ENCODE measurements at regions not wholly inside any gene's neighbourhood (a gene's known extent, or its start where the extent isn't known, plus 50 kb on each side); places are given as distances from the start of the nearest gene placed in this dataset.

DNA sequence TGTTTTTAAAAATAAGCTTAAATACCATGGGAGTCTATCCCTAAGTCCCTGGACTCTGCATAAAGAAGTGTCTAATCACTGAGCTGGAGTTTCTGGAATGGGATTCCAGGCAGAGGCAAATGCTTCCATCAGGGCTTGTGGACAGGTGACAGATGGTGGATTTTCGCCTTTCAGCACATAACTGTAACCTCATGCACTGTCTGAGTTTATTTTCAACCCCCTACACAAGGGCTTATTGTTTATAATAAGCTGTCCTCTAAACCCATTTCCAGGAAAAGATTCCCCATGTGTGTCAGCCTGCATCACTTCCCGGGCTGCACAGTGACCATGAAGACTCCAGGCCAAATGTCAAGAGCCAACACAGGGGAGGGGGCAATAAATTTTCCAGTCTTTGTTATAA, 264.0 kb downstream of the PIK3R1 start:
- H3F3A ChIP-seq (ENCODE audit: control insufficient read depth, insufficient read depth): no peaks in the 10 kb centered on the region
- H3K9me3 ChIP-seq (ENCODE audit: control insufficient read depth, insufficient read depth, low read length): no peaks in the 10 kb centered on the region
- H3K79me2 ChIP-seq (ENCODE audit: control insufficient read depth, low read length): no peaks in the 10 kb centered on the region
- no peak overlapping the region for H3K4me3 ChIP-seq (ENCODE audit: low read length)
- no peak overlapping the region for H3K27ac ChIP-seq (ENCODE audit: low read depth, low read length)
- no peaks in the 10 kb centered on the region for H3K36me3 ChIP-seq (ENCODE audit: control insufficient read depth, low read length)
- H3K27me3 ChIP-seq (ENCODE audit: control insufficient read depth, low read length): peaks cover 2% of the 10 kb centered on the region; the same call in 1 of the 2 replicates
- no peak overlapping the region for H3K4me2 ChIP-seq (ENCODE audit: low read length)
- H3K4me1 ChIP-seq (ENCODE audit: control insufficient read depth, low read length): no peaks in the 10 kb centered on the region
- H3K9me2 ChIP-seq (replicated peaks; ENCODE audit: control insufficient read depth, low read length): no peaks in the 10 kb centered on the region
- H4K20me1 ChIP-seq (ENCODE audit: control insufficient read depth, insufficient read depth, low read depth, low read length): no peaks in the 10 kb centered on the region
- TF ChIP-seq, protein P1, sequence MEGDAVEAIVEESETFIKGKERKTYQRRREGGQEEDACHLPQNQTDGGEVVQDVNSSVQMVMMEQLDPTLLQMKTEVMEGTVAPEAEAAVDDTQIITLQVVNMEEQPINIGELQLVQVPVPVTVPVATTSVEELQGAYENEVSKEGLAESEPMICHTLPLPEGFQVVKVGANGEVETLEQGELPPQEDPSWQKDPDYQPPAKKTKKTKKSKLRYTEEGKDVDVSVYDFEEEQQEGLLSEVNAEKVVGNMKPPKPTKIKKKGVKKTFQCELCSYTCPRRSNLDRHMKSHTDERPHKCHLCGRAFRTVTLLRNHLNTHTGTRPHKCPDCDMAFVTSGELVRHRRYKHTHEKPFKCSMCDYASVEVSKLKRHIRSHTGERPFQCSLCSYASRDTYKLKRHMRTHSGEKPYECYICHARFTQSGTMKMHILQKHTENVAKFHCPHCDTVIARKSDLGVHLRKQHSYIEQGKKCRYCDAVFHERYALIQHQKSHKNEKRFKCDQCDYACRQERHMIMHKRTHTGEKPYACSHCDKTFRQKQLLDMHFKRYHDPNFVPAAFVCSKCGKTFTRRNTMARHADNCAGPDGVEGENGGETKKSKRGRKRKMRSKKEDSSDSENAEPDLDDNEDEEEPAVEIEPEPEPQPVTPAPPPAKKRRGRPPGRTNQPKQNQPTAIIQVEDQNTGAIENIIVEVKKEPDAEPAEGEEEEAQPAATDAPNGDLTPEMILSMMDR (IDR thresholded peaks at IDR 0.05; ENCODE audit: low read depth, low read length, poor library complexity, severe bottlenecking): no peak
- no peak for TF ChIP-seq EZH2phosphoT487 (IDR thresholded peaks at IDR 0.05; ENCODE audit: borderline replicate concordance, low read length)

DNA sequence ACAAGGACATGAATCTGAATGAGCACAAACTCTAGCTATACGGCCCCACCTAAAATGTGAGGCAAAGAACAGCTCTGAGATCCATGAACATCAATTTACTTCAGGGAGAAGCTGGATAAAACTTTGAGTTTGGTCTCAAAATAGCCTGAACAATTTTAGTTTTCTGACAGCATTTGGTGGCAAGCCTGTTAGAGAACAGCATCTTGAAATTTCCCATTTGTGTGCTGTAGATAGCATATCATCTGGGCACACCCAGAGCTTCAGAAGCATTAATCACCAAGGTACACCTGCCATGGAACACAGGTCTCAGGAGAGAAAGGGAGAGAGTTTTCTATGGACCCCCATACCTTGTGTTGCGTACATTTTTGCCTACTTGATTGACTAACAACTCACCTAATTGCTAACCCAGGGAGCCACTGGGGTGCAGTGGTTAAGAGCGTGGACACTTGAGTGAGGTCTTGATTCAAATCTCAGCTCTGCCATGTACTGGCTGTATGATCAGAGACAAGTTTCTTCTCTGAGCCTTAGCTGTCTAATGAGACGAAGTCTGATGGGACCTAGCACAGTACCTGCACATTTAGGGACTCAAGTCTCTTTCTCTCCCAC, 264.9 kb downstream of the PIK3R1 start:
- Histone ChIP-seq H3K36me3 (ENCODE audit: control insufficient read depth, low read length) (no peaks in the 10 kb centered on the region), H3K4me2 (ENCODE audit: low read length) (no peak overlapping the region), H3K9me3 (ENCODE audit: control insufficient read depth, insufficient read depth, low read length) (no peaks in the 10 kb centered on the region), H3F3A (ENCODE audit: control insufficient read depth, insufficient read depth) (no peaks in the 10 kb centered on the region), H3K79me2 (ENCODE audit: control insufficient read depth, low read length) (no peaks in the 10 kb centered on the region), H3K27me3 (ENCODE audit: control insufficient read depth, low read length) (peaks cover 2% of the 10 kb centered on the region; the same call in 1 of the 2 replicates), H3K9me2 (replicated peaks; ENCODE audit: control insufficient read depth, low read length) (no peaks in the 10 kb centered on the region), H4K20me1 (ENCODE audit: control insufficient read depth, insufficient read depth, low read depth, low read length) (no peaks in the 10 kb centered on the region), H3K27ac (ENCODE audit: low read depth, low read length) (no peak overlapping the region), H3K4me1 (ENCODE audit: control insufficient read depth, low read length) (no peaks in the 10 kb centered on the region), H3K4me3 (ENCODE audit: low read length) (no peak overlapping the region)
- TF ChIP-seq EZH2phosphoT487 (IDR thresholded peaks at IDR 0.05; ENCODE audit: borderline replicate concordance, low read length): no peak
- TF ChIP-seq, protein P1 (IDR thresholded peaks at IDR 0.05; ENCODE audit: low read depth, low read length, poor library complexity, severe bottlenecking): no peak

- Histone ChIP-seq H3K9me2 (replicated peaks; ENCODE audit: control insufficient read depth, low read length) (no peaks in the 10 kb centered on the region), H3K36me3 (ENCODE audit: control insufficient read depth, low read length) (no peaks in the 10 kb centered on the region), H3K9me3 (ENCODE audit: control insufficient read depth, insufficient read depth, low read length) (no peaks in the 10 kb centered on the region), H3K27me3 (ENCODE audit: control insufficient read depth, low read length) (peaks cover 2% of the 10 kb centered on the region; the same call in 1 of the 2 replicates), H3K4me2 (ENCODE audit: low read length) (no peak overlapping the region), H4K20me1 (ENCODE audit: control insufficient read depth, insufficient read depth, low read depth, low read length) (no peaks in the 10 kb centered on the region), H3K4me3 (ENCODE audit: low read length) (no peak overlapping the region), H3K79me2 (ENCODE audit: control insufficient read depth, low read length) (no peaks in the 10 kb centered on the region), H3K27ac (ENCODE audit: low read depth, low read length) (no peak overlapping the region), H3F3A (ENCODE audit: control insufficient read depth, insufficient read depth) (no peaks in the 10 kb centered on the region), H3K4me1 (ENCODE audit: control insufficient read depth, low read length) (no peaks in the 10 kb centered on the region)
- TF ChIP-seq EZH2phosphoT487 (IDR thresholded peaks at IDR 0.05; ENCODE audit: borderline replicate concordance, low read length): no peak
- TF ChIP-seq, protein P1 (IDR thresholded peaks at IDR 0.05; ENCODE audit: low read depth, low read length, poor library complexity, severe bottlenecking): no peak
These were observed 266.6 kb downstream of the PIK3R1 start for GRCh38 chr5:68482199-68482598.

Measured in DOHH2 (cell line).